HCT116 (cell line): ENCODE measurements at regions not wholly inside any gene's neighbourhood (a gene's known extent, or its start where the extent isn't known, plus 50 kb on each side); places are given as distances from the start of the nearest gene placed in this dataset.

Experiments
- ATAC-seq: fragments of 200-7000 bp; cut with Tn5 transposase; 2 replicates; pipeline ENCODE4 v1.9.1; 2020; ENCODE audit warnings: mild to moderate bottlenecking, moderate library complexity
- BruUV-seq: library from RNA; stranded (reverse); fragments of 400-500 nt; replicated peaks from 2 replicates; lab custom pipeline; 2021; lab: Mats Ljungman, UMichigan
- CTCF ChIA-PET: fragments of 300-600 bp; sonication (Branson Sonifier 250); formaldehyde crosslinking; loops from one replicate; lab custom pipeline; 2021; ENCODE audit warnings: antibody characterized with exemption; lab: Charles Lee
- POLR2A ChIA-PET: fragments of 300-600, 350-600 bp; sonication (Branson Sonifier 250); formaldehyde crosslinking; loops from one replicate; lab custom pipeline; 2021; ENCODE audit warnings: antibody characterized with exemption; lab: Charles Lee
- RAD21 ChIA-PET, 2 experiments: fragments of 300-600 bp; sonication (Branson Sonifier 250); formaldehyde crosslinking; loops; one replicate each; lab custom pipeline; 2023; ENCODE audit warnings: low total read pairs in 2 of 2; ENCODE audit not compliant: uncharacterized antibody in 2 of 2, unreplicated experiment in 2 of 2, low non-redundant PET in 1 of 2; lab: Charles Lee
- DNase-seq: peaks from one replicate; pipeline ENCODE4 v3.0.0-alpha.2; 2010; ENCODE audit warnings: low read depth, low spot score
- H2AFZ ChIP-seq: fragments of 200-600 bp; shearing (Covaris generic), sonication (generic); 2 replicates; pipeline ENCODE4 v1.6.1; 2017; ENCODE audit warnings: low read depth, mixed run types, mixed read lengths, antibody characterized with exemption, low read length; ENCODE audit not compliant: poor library complexity, severe bottlenecking
- H3K27ac ChIP-seq: 2 replicates; pipeline ENCODE4 v1.5.1; 2012; ENCODE audit warnings: low read depth, low read length
- H3K27me3 ChIP-seq: fragments of 200-600 bp; sonication (generic); 2 replicates; pipeline ENCODE4 v1.6.1; 2016; ENCODE audit warnings: mixed run types, low read length, mixed read lengths; ENCODE audit not compliant: insufficient read depth
- H3K36me3 ChIP-seq, 2 experiments: fragments of 200-500 bp in 1 of 2; fragments of 200-600 bp in 1 of 2; sonication (Bioruptor generic) in 1 of 2; sonication (generic) in 1 of 2; 2 replicates each; pipeline versions ENCODE4 v1.5.1 to v1.6.1; 2014 to 2016; ENCODE audit warnings: low read length in 2 of 2, inconsistent platforms in 1 of 2, mixed read lengths in 1 of 2, mixed run types in 1 of 2; ENCODE audit not compliant: insufficient read depth in 2 of 2, control insufficient read depth in 1 of 2
- H3K4me1 ChIP-seq, 2 experiments: fragments of 200-600 bp in 1 of 2; sonication (generic) in 1 of 2; 2 replicates each; pipeline versions ENCODE4 v1.5.1 to v1.6.1; 2012 to 2017; ENCODE audit warnings: low read length in 2 of 2, inconsistent platforms in 1 of 2, mild to moderate bottlenecking in 1 of 2, mixed read lengths in 1 of 2, mixed run types in 1 of 2, moderate library complexity in 1 of 2; ENCODE audit not compliant: insufficient read depth in 2 of 2, control insufficient read depth in 1 of 2
- H3K4me2 ChIP-seq: fragments of 200-600 bp; sonication (generic); 2 replicates; pipeline ENCODE4 v1.6.1; 2017; ENCODE audit warnings: mixed run types, low read length, mixed read lengths
- H3K4me3 ChIP-seq, 2 experiments: fragments of 200-600 bp in 1 of 2; sonication (generic) in 1 of 2; replicated peaks in 1 of 2; 2 replicates each; pipeline ENCODE4 v1.5.1; 2011 to 2016; ENCODE audit warnings: low read length in 2 of 2, control low read depth in 1 of 2, low read depth in 1 of 2, mild to moderate bottlenecking in 1 of 2, mixed read lengths in 1 of 2, mixed run types in 1 of 2
- H3K79me2 ChIP-seq: fragments of 200-600 bp; sonication (generic); 2 replicates; pipeline ENCODE4 v1.6.1; 2017; ENCODE audit warnings: mild to moderate bottlenecking, mixed run types, low read length, moderate library complexity, mixed read lengths; ENCODE audit not compliant: insufficient read depth
- H3K9ac ChIP-seq: fragments of 200-600 bp; sonication (generic); 2 replicates; pipeline ENCODE4 v1.6.1; 2016; ENCODE audit warnings: low read length, mixed read lengths
- H3K9me2 ChIP-seq: fragments of 200-600 bp; sonication (generic), shearing (Covaris generic); 2 replicates; pipeline ENCODE4 v1.6.1; 2017; ENCODE audit warnings: mixed run types, mild to moderate bottlenecking, moderate library complexity; ENCODE audit not compliant: insufficient read depth
- H3K9me3 ChIP-seq, 2 experiments: fragments of 200-500 bp in 1 of 2; fragments of 200-600 bp in 1 of 2; sonication (Bioruptor generic) in 1 of 2; sonication (generic) in 1 of 2; 2 replicates each; pipeline ENCODE4 v1.6.1; 2014 to 2017; ENCODE audit warnings: low read length in 2 of 2, mixed read lengths in 2 of 2, inconsistent platforms in 1 of 2, low read depth in 1 of 2, mild to moderate bottlenecking in 1 of 2, mixed run types in 1 of 2, moderate library complexity in 1 of 2; ENCODE audit not compliant: control insufficient read depth in 1 of 2, insufficient read depth in 1 of 2
- H4K20me1 ChIP-seq: fragments of 200-600 bp; sonication (generic), shearing (Covaris generic); 2 replicates; pipeline ENCODE4 v1.6.1; 2017; ENCODE audit warnings: mixed run types, mild to moderate bottlenecking, moderate library complexity; ENCODE audit not compliant: insufficient read depth
- SIN3A ChIP-seq: IDR thresholded peaks from 2 replicates; pipeline ENCODE4 v1.6.1; 2012; ENCODE audit warnings: low read depth
- intact Hi-C: fragments of 100-400 bp; cut with micrococcal nuclease; formaldehyde crosslinking; loops from 2 replicates; pipeline ENCODE4 v1.10.0; 2022
- TF ChIP-seq, protein P1 (sequence below): IDR thresholded peaks from 2 replicates; pipeline ENCODE4 v1.6.1; 2011; ENCODE audit warnings: mild to moderate bottlenecking, low read length, moderate library complexity; ENCODE audit not compliant: insufficient replicate concordance; ENCODE audit errors: extremely low read depth
- TF ChIP-seq, protein P2 (sequence below): IDR thresholded peaks from 2 replicates; pipeline ENCODE4 v1.6.1; 2012; ENCODE audit warnings: low read depth

DNA sequence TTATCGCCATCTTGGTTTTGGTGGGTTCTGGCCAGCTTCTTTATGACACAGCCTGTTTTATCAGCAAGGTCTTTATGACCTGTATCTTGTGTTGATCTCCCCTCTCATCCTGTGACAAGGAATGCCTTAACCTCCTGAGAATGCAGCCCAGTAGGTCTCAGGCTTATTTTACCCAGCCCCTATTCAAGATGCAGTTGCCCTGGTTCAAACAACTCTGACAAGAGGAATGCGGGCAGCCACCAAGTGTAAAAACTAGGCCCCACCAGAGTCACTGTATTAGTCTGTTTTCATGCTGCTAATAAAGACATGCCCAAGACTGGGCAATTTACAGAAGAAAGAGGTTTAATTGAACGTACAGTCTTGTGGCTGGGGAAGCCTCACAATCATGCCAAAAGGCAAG, 671.3 kb downstream of the SORCS1 start (continued):
- TF ChIP-seq, protein P1, sequence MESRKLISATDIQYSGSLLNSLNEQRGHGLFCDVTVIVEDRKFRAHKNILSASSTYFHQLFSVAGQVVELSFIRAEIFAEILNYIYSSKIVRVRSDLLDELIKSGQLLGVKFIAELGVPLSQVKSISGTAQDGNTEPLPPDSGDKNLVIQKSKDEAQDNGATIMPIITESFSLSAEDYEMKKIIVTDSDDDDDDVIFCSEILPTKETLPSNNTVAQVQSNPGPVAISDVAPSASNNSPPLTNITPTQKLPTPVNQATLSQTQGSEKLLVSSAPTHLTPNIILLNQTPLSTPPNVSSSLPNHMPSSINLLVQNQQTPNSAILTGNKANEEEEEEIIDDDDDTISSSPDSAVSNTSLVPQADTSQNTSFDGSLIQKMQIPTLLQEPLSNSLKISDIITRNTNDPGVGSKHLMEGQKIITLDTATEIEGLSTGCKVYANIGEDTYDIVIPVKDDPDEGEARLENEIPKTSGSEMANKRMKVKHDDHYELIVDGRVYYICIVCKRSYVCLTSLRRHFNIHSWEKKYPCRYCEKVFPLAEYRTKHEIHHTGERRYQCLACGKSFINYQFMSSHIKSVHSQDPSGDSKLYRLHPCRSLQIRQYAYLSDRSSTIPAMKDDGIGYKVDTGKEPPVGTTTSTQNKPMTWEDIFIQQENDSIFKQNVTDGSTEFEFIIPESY, result no peak
- TF ChIP-seq SIN3A, result no peak

DNA sequence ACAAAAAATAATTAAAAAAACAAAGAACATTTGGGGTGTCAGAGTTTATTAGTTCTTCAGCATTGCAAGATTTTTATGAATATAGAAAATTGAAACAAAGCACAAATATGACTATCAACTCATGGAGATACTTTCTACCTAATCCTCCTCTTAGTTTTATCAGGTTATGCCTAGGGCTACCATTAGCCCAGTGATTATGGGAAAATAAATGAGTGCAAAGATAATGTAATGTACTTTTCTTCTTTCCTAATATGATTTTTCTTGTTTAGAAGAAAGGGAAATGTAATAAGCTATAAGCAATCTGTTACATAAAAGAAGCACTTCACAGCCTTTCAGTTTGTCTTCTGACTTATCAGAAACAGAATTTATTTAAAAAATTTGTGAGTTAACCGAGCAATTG, 676.8 kb downstream of the SORCS1 start:
- Histone ChIP-seq H3K27me3 (no peaks in the 10 kb centered on the region), H4K20me1 (no peaks in the 10 kb centered on the region), H3K4me1 (no peaks in the 10 kb centered on the region), H3K36me3 (no peaks in the 10 kb centered on the region), H2AFZ (no peak overlapping the region), H3K27ac (no peak overlapping the region), H3K4me3 (no peak overlapping the region), H3K9me3 (peaks cover 28 to 34% of the 10 kb centered on the region in 2 experiments; a peak in 3 of 4 replicates), H3K9ac (no peak overlapping the region), H3K79me2 (no peaks in the 10 kb centered on the region), H3K4me2 (no peak overlapping the region), H3K9me2 (no peaks in the 10 kb centered on the region)
- intact Hi-C loops, result no loop called here
- TF ChIP-seq, protein P2, sequence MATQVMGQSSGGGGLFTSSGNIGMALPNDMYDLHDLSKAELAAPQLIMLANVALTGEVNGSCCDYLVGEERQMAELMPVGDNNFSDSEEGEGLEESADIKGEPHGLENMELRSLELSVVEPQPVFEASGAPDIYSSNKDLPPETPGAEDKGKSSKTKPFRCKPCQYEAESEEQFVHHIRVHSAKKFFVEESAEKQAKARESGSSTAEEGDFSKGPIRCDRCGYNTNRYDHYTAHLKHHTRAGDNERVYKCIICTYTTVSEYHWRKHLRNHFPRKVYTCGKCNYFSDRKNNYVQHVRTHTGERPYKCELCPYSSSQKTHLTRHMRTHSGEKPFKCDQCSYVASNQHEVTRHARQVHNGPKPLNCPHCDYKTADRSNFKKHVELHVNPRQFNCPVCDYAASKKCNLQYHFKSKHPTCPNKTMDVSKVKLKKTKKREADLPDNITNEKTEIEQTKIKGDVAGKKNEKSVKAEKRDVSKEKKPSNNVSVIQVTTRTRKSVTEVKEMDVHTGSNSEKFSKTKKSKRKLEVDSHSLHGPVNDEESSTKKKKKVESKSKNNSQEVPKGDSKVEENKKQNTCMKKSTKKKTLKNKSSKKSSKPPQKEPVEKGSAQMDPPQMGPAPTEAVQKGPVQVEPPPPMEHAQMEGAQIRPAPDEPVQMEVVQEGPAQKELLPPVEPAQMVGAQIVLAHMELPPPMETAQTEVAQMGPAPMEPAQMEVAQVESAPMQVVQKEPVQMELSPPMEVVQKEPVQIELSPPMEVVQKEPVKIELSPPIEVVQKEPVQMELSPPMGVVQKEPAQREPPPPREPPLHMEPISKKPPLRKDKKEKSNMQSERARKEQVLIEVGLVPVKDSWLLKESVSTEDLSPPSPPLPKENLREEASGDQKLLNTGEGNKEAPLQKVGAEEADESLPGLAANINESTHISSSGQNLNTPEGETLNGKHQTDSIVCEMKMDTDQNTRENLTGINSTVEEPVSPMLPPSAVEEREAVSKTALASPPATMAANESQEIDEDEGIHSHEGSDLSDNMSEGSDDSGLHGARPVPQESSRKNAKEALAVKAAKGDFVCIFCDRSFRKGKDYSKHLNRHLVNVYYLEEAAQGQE, result no peak
- no TSS peak for BruUV-seq
- ChIA-PET RAD21 (no interaction called here), POLR2A (no interaction called here), CTCF (no interaction called here)
- ATAC-seq (no peak), DNase-seq (no peak)
